Liver (tissue), 8 donors: ENCODE measurements at regions not wholly inside any gene's neighbourhood (a gene's known extent, or its start where the extent isn't known, plus 50 kb on each side); places are given as distances from the start of the nearest gene placed in this dataset.

Experiments used
- DNase-seq: peaks from one replicate; pipeline ENCODE4 v3.0.0-alpha.2; 2017; ENCODE audit warnings: low spot score
- H3K27ac ChIP-seq, 2 donors: one replicate each; pipeline ENCODE4 v1.7.0; 2013; ENCODE audit warnings: inconsistent platforms in 2 of 2, low read length in 2 of 2, control low read depth in 1 of 2, low read depth in 1 of 2, mild to moderate bottlenecking in 1 of 2
- H3K27me3 ChIP-seq, 4 donors: one replicate each; pipeline versions ENCODE4 v1.6.1 to v1.7.0; 2013; ENCODE audit warnings: low read length in 3 of 4, inconsistent platforms in 1 of 4, mild to moderate bottlenecking in 1 of 4, moderate library complexity in 1 of 4; ENCODE audit not compliant: control insufficient read depth in 4 of 4, insufficient read depth in 4 of 4
- H3K36me3 ChIP-seq, 4 donors: one replicate each; pipeline versions ENCODE4 v1.6.1 to v1.7.0; 2013; ENCODE audit warnings: low read length in 3 of 4, mild to moderate bottlenecking in 3 of 4, low read depth in 1 of 4, moderate library complexity in 1 of 4; ENCODE audit not compliant: control insufficient read depth in 4 of 4, insufficient read depth in 3 of 4
- H3K4me1 ChIP-seq, 4 donors: one replicate each; pipeline versions ENCODE4 v1.6.1 to v1.7.0; 2013; ENCODE audit warnings: low read length in 3 of 4, mild to moderate bottlenecking in 3 of 4, moderate library complexity in 1 of 4; ENCODE audit not compliant: control insufficient read depth in 4 of 4, insufficient read depth in 4 of 4
- H3K4me3 ChIP-seq, 3 donors: one replicate each; pipeline versions ENCODE4 v1.6.1 to v1.7.0; 2013; ENCODE audit warnings: low read length in 3 of 3, control low read depth in 1 of 3, low read depth in 1 of 3, mild to moderate bottlenecking in 1 of 3
- H3K9ac ChIP-seq, 2 donors: one replicate each; pipeline ENCODE4 v1.7.0; 2013; ENCODE audit warnings: low read length in 2 of 2, mild to moderate bottlenecking in 2 of 2, moderate library complexity in 2 of 2, control low read depth in 1 of 2, low read depth in 1 of 2
- H3K9me3 ChIP-seq, 4 donors: one replicate each; pipeline versions ENCODE4 v1.6.1 to v1.7.0; 2013; ENCODE audit warnings: low read length in 3 of 4; ENCODE audit not compliant: control insufficient read depth in 4 of 4
- EGR1 ChIP-seq, 2 donors: IDR thresholded peaks; 2 replicates each; pipeline ENCODE4 v1.6.1; 2016 to 2018; ENCODE audit warnings: antibody characterized with exemption in 2 of 2, low read depth in 2 of 2
- FOXA1 ChIP-seq: IDR thresholded peaks from 2 replicates; pipeline ENCODE4 v1.6.1; 2016; ENCODE audit warnings: antibody characterized with exemption
- FOXA2 ChIP-seq: IDR thresholded peaks from 2 replicates; pipeline ENCODE4 v1.6.1; 2016; ENCODE audit warnings: antibody characterized with exemption
- GABPA ChIP-seq, 2 donors: IDR thresholded peaks in 1 of 2; conservative IDR thresholded peaks in 1 of 2; 2 replicates each; pipeline ENCODE4 v1.6.1; 2016; ENCODE audit warnings: antibody characterized with exemption in 2 of 2, mild to moderate bottlenecking in 1 of 2, moderate library complexity in 1 of 2
- HNF4A ChIP-seq, 2 donors: conservative IDR thresholded peaks; 2 replicates each; pipeline ENCODE4 v1.6.1; 2016; ENCODE audit warnings: antibody characterized with exemption in 2 of 2, mild to moderate bottlenecking in 2 of 2
- JUND ChIP-seq, 2 donors: IDR thresholded peaks; 2 replicates each; pipeline ENCODE4 v1.6.1; 2016; ENCODE audit warnings: antibody characterized with exemption in 2 of 2
- NR2F2 ChIP-seq: IDR thresholded peaks from 2 replicates; pipeline ENCODE4 v1.6.1; 2016; ENCODE audit warnings: antibody characterized with exemption
- RAD21 ChIP-seq, 2 donors: IDR thresholded peaks; 2 replicates each; pipeline ENCODE4 v1.6.1; 2016; ENCODE audit warnings: antibody characterized with exemption in 2 of 2, mild to moderate bottlenecking in 2 of 2
- RXRA ChIP-seq, 2 donors: IDR thresholded peaks; 2 replicates each; pipeline ENCODE4 v1.6.1; 2017 to 2018; ENCODE audit warnings: antibody characterized with exemption in 2 of 2, mild to moderate bottlenecking in 1 of 2
- SP1 ChIP-seq: IDR thresholded peaks from 2 replicates; pipeline ENCODE4 v1.6.1; 2018; ENCODE audit warnings: antibody characterized with exemption, mild to moderate bottlenecking
- TAF1 ChIP-seq: conservative IDR thresholded peaks from 2 replicates; pipeline ENCODE4 v1.6.1; 2016; ENCODE audit warnings: antibody characterized with exemption, mild to moderate bottlenecking
- YY1 ChIP-seq: IDR thresholded peaks from 2 replicates; pipeline ENCODE4 v1.6.1; 2016; ENCODE audit warnings: antibody characterized with exemption, mild to moderate bottlenecking
- WGBS: extraction: QIAGEN DNeasy Blood & Tissue Kit; methylation state at CpG from one replicate; pipeline ENCODE4 v1.1.7; 2013; 5-methylcytosine and 5-hydroxymethylcytosine counted together
- TF ChIP-seq, protein P1 (sequence below): IDR thresholded peaks from 2 replicates; pipeline ENCODE4 v1.6.1; 2016; ENCODE audit warnings: antibody characterized with exemption
- TF ChIP-seq, protein P2 (sequence below): fragments of 150-350 bp; IDR thresholded peaks from 2 replicates; pipeline ENCODE4 v1.5.1; 2017; ENCODE audit warnings: improper control_type of control experiment, low read depth, low read length; ENCODE audit not compliant: missing input control
- TF ChIP-seq, protein P3 (sequence below): IDR thresholded peaks from 2 replicates; pipeline ENCODE4 v1.6.1; 2016; ENCODE audit warnings: antibody characterized with exemption
- TF ChIP-seq, protein P4 (sequence below): IDR thresholded peaks from 2 replicates; pipeline ENCODE4 v1.6.1; 2016; ENCODE audit warnings: antibody characterized with exemption, mild to moderate bottlenecking
- donor health status: healthy.
- donor health status: healthy.
- donor health status: healthy.
- donor health status: healthy.
- donor health status: healthy.

DNA sequence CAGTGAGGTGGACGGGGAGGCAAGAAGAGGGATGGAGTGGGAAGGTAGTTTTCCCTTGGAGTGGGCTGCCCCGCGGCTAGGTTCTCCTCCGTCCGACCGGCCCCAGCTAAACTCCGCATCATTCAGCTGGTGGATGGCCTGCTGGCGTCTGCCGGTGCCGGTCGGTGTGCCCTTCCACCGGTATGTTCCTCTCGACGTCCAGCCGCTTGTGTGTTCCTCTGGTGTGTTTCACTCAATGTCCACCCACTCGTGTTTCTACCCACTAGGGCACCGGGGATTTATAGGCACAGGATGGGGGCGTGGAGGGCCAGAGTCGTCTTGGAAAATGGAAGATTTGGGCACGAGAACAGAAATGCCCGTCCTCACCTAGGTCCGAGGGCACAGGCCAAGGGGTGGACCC lies 931.7 kb upstream of the B3GALT2 start:
- H3K27ac ChIP-seq, result no peak overlapping the region
- no peak overlapping the region for H3K4me3 ChIP-seq
- DNase-seq, result no peak
- no peaks in the 10 kb centered on the region for H3K27me3 ChIP-seq
- TF ChIP-seq, protein P1, sequence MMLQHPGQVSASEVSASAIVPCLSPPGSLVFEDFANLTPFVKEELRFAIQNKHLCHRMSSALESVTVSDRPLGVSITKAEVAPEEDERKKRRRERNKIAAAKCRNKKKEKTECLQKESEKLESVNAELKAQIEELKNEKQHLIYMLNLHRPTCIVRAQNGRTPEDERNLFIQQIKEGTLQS, result no peak
- TF ChIP-seq, protein P2, sequence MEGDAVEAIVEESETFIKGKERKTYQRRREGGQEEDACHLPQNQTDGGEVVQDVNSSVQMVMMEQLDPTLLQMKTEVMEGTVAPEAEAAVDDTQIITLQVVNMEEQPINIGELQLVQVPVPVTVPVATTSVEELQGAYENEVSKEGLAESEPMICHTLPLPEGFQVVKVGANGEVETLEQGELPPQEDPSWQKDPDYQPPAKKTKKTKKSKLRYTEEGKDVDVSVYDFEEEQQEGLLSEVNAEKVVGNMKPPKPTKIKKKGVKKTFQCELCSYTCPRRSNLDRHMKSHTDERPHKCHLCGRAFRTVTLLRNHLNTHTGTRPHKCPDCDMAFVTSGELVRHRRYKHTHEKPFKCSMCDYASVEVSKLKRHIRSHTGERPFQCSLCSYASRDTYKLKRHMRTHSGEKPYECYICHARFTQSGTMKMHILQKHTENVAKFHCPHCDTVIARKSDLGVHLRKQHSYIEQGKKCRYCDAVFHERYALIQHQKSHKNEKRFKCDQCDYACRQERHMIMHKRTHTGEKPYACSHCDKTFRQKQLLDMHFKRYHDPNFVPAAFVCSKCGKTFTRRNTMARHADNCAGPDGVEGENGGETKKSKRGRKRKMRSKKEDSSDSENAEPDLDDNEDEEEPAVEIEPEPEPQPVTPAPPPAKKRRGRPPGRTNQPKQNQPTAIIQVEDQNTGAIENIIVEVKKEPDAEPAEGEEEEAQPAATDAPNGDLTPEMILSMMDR, result no peak
- TF ChIP-seq FOXA2, result no peak
- no peak for TF ChIP-seq JUND (IDR thresholded peaks at IDR 0.05)
- no peak for TF ChIP-seq TAF1
- TF ChIP-seq RAD21 (IDR thresholded peaks at IDR 0.05), result no peak
- no peak for TF ChIP-seq HNF4A (conservative IDR thresholded peaks at IDR 0.05)
- no peak for TF ChIP-seq YY1
- no peak for TF ChIP-seq EGR1 (IDR thresholded peaks at IDR 0.05; ENCODE audit: low read depth in 2 of 2)
- no peak for TF ChIP-seq GABPA (IDR thresholded peaks at IDR 0.05 in 1 of 2, conservative IDR thresholded peaks at IDR 0.05 in 1 of 2)
- no peak for TF ChIP-seq RXRA (IDR thresholded peaks at IDR 0.05)
- TF ChIP-seq, protein P3, sequence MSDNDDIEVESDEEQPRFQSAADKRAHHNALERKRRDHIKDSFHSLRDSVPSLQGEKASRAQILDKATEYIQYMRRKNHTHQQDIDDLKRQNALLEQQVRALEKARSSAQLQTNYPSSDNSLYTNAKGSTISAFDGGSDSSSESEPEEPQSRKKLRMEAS, result no peak
- no peaks in the 10 kb centered on the region for H3K9me3 ChIP-seq
- H3K36me3 ChIP-seq, result no peaks in the 10 kb centered on the region
- no peaks in the 10 kb centered on the region for H3K4me1 ChIP-seq
- H3K9ac ChIP-seq, result no peak overlapping the region
- 95% methylated on average over 22 of the region's 22 CpGs for WGBS

DNA sequence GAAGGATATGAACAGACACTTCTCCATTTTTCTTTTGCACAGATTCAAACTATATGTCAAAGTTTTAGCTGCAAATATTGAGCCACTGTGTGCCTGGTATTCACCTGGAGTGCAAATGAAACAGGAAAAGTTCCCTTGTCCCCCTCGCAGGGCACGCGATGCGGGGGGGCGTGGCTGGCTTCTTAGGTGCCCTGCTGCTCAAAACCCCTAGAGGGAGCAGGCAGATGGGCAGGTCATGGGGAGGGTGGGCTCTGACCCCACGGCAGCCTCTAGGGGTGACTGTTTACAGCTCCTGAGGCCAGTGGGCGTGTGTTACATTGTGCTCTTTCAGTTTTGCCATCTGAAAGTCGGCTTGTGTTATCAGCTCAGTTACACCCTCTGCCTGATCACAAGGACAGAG lies 931.2 kb upstream of the B3GALT2 start:
- Histone ChIP-seq H3K27me3 (no peaks in the 10 kb centered on the region), H3K9ac (no peak overlapping the region), H3K36me3 (no peaks in the 10 kb centered on the region), H3K4me1 (no peaks in the 10 kb centered on the region), H3K27ac (no peak overlapping the region), H3K9me3 (no peaks in the 10 kb centered on the region), H3K4me3 (no peak overlapping the region)
- WGBS, result 75% methylated on average over 8 of the region's 8 CpGs
- DNase-seq, result no peak
- TF ChIP-seq, protein P4, sequence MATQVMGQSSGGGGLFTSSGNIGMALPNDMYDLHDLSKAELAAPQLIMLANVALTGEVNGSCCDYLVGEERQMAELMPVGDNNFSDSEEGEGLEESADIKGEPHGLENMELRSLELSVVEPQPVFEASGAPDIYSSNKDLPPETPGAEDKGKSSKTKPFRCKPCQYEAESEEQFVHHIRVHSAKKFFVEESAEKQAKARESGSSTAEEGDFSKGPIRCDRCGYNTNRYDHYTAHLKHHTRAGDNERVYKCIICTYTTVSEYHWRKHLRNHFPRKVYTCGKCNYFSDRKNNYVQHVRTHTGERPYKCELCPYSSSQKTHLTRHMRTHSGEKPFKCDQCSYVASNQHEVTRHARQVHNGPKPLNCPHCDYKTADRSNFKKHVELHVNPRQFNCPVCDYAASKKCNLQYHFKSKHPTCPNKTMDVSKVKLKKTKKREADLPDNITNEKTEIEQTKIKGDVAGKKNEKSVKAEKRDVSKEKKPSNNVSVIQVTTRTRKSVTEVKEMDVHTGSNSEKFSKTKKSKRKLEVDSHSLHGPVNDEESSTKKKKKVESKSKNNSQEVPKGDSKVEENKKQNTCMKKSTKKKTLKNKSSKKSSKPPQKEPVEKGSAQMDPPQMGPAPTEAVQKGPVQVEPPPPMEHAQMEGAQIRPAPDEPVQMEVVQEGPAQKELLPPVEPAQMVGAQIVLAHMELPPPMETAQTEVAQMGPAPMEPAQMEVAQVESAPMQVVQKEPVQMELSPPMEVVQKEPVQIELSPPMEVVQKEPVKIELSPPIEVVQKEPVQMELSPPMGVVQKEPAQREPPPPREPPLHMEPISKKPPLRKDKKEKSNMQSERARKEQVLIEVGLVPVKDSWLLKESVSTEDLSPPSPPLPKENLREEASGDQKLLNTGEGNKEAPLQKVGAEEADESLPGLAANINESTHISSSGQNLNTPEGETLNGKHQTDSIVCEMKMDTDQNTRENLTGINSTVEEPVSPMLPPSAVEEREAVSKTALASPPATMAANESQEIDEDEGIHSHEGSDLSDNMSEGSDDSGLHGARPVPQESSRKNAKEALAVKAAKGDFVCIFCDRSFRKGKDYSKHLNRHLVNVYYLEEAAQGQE, result no peak
- no peak for TF ChIP-seq FOXA2
- TF ChIP-seq, protein P3, result no peak
- no peak for TF ChIP-seq NR2F2
- TF ChIP-seq JUND (IDR thresholded peaks at IDR 0.05), result no peak
- TF ChIP-seq GABPA (IDR thresholded peaks at IDR 0.05 in 1 of 2, conservative IDR thresholded peaks at IDR 0.05 in 1 of 2), result no peak
- no peak for TF ChIP-seq FOXA1
- no peak for TF ChIP-seq TAF1
- no peak for TF ChIP-seq SP1
- no peak for TF ChIP-seq EGR1 (IDR thresholded peaks at IDR 0.05; ENCODE audit: low read depth in 2 of 2)
